Stimulated activated CD8-positive, alpha-beta memory T cell treated with anti-CD3 and anti-CD28 coated beads, Interleukin-4, amount 100 ng/mL, for 48 hours (primary cell): ENCODE measurements at regions not wholly inside any gene's neighbourhood (a gene's known extent, or its start where the extent isn't known, plus 50 kb on each side); places are given as distances from the start of the nearest gene placed in this dataset.

Experiments
- DNase-seq: peaks from one replicate; pipeline ENCODE4 v3.0.0-alpha.2; 2020

GRCh38 chrX:10819973-10820372, 199.6 kb upstream of the MID1 start:
- DNase-seq, result no peak

- DNase-seq, result no peak
Measured at GRCh38 chrX:10821293-10821692, 200.9 kb upstream of the MID1 start.

- DNase-seq, result no peak
Measured at GRCh38 chrX:10828036-10828435, 207.7 kb upstream of the MID1 start.

- DNase-seq, result no peak
Measured at GRCh38 chrX:10828640-10829039, 208.3 kb upstream of the MID1 start.

- DNase-seq, result no peak
Measured at GRCh38 chrX:10831716-10832502, 211.5 kb upstream of the MID1 start.

GRCh38 chrX:10833299-10834169, 213.1 kb upstream of the MID1 start:
- no peak for DNase-seq

GRCh38 chrX:10841579-10841978, 221.2 kb upstream of the MID1 start:
- DNase-seq, result no peak

GRCh38 chrX:10842646-10843045, 222.3 kb upstream of the MID1 start:
- DNase-seq, result no peak

- DNase-seq, result no peak
Measured at GRCh38 chrX:10847333-10847732, 226.9 kb upstream of the MID1 start.

- DNase-seq, result no peak
Measured at GRCh38 chrX:10851809-10852208, 231.4 kb upstream of the MID1 start.

GRCh38 chrX:10854594-10854993, 234.2 kb upstream of the MID1 start:
- no peak for DNase-seq

GRCh38 chrX:10855845-10856244, 235.5 kb upstream of the MID1 start:
- no peak for DNase-seq

GRCh38 chrX:10856797-10857196, 236.4 kb upstream of the MID1 start:
- no peak for DNase-seq

- no peak for DNase-seq
Measured at GRCh38 chrX:10859353-10859752, 239.0 kb upstream of the MID1 start.

- DNase-seq, result no peak
Measured at GRCh38 chrX:10875995-10876394, 235.1 kb upstream of the HCCS start.

GRCh38 chrX:10882484-10882883, 228.6 kb upstream of the HCCS start:
- no peak for DNase-seq

- DNase-seq, result no peak
Measured at GRCh38 chrX:10884246-10884645, 226.9 kb upstream of the HCCS start.

- no peak for DNase-seq
Measured at GRCh38 chrX:10892621-10893225, 218.4 kb upstream of the HCCS start.

GRCh38 chrX:10893366-10893765, 217.8 kb upstream of the HCCS start:
- DNase-seq, result no peak

GRCh38 chrX:10893976-10894375, 217.2 kb upstream of the HCCS start:
- no peak for DNase-seq

GRCh38 chrX:10897768-10898167, 213.4 kb upstream of the HCCS start:
- DNase-seq, result no peak

- DNase-seq, result no peak
Measured at GRCh38 chrX:10900585-10901289, 210.4 kb upstream of the HCCS start.

GRCh38 chrX:10901290-10901633, 209.9 kb upstream of the HCCS start:
- no peak for DNase-seq
